ENCODE measurements at regions not wholly inside any gene's neighbourhood (a gene's known extent, or its start where the extent isn't known, plus 50 kb on each side); places are given as distances from the start of the nearest gene placed in this dataset.

- no peak for TF ChIP-seq GATA3 (IDR thresholded peaks at IDR 0.05; ENCODE audit: low read depth, low read length)
- no peak for TF ChIP-seq GATA2 (IDR thresholded peaks at IDR 0.05; ENCODE audit: low read depth, low read length)
These were observed 2012.6 kb downstream of the PCDH9 start for GRCh38 chr13:65217471-65217995.
